IMR-90 (cell line): ENCODE measurements at regions not wholly inside any gene's neighbourhood (a gene's known extent, or its start where the extent isn't known, plus 50 kb on each side); places are given as distances from the start of the nearest gene placed in this dataset.

Experiments used
- ATAC-seq: fragments of 200-7000 bp; cut with Tn5 transposase; 2 replicates; pipeline ENCODE4 v1.9.1; 2020; ENCODE audit warnings: low read depth, mild to moderate bottlenecking, moderate library complexity
- BruUV-seq: library from RNA; stranded (reverse); fragments of 400-500 nt; replicated peaks from 2 replicates; lab custom pipeline; 2021; lab: Mats Ljungman, UMichigan
- CTCF ChIA-PET: fragments of 300-600 bp; formaldehyde crosslinking; extraction: SDS; loops from one replicate; lab custom pipeline; 2021; ENCODE audit warnings: antibody characterized with exemption; lab: Yijun Ruan, JAX
- POLR2A ChIA-PET: fragments of 300-600 bp; sonication (Branson Sonifier 250); formaldehyde crosslinking; loops from one replicate; lab custom pipeline; 2022; ENCODE audit warnings: antibody characterized with exemption; ENCODE audit not compliant: unreplicated experiment; lab: Charles Lee
- DNase-seq: peaks from one replicate; pipeline ENCODE4 v3.0.0; 2013
- H2AFZ ChIP-seq: replicated peaks from 2 replicates; pipeline ENCODE3; 2013; ENCODE audit warnings: low read length, mild to moderate bottlenecking; ENCODE audit not compliant: poor library complexity
- H2AK5ac ChIP-seq: 2 replicates; pipeline ENCODE4 v1.6.1; 2013; ENCODE audit warnings: low read depth, low read length, inconsistent platforms
- H2AK9ac ChIP-seq: replicated peaks from 2 replicates; pipeline ENCODE3; 2013; ENCODE audit warnings: mild to moderate bottlenecking, low read depth, low read length, moderate library complexity; ENCODE audit not compliant: poor library complexity
- H2BK120ac ChIP-seq: 2 replicates; pipeline ENCODE4 v1.6.1; 2013; ENCODE audit warnings: low read depth, low read length, inconsistent platforms
- H2BK15ac ChIP-seq: 3 replicates; pipeline ENCODE4 v1.6.1; 2013; ENCODE audit warnings: low read depth, low read length, inconsistent platforms
- H2BK20ac ChIP-seq: 2 replicates; pipeline ENCODE4 v1.6.1; 2013; ENCODE audit warnings: low read depth, mild to moderate bottlenecking, inconsistent platforms, low read length, moderate library complexity
- H2BK5ac ChIP-seq: 2 replicates; pipeline ENCODE4 v1.6.1; 2013; ENCODE audit warnings: mild to moderate bottlenecking, low read depth, low read length, inconsistent platforms; ENCODE audit not compliant: poor library complexity, severe bottlenecking
- H3K14ac ChIP-seq: replicated peaks from 2 replicates; pipeline ENCODE4 v1.6.1; 2013; ENCODE audit warnings: low read depth, low read length, inconsistent platforms
- H3K18ac ChIP-seq: 2 replicates; pipeline ENCODE4 v1.6.1; 2013; ENCODE audit warnings: low read depth, low read length, control low read depth
- H3K23ac ChIP-seq: 2 replicates; pipeline ENCODE4 v1.6.1; 2013; ENCODE audit warnings: low read depth, low read length, inconsistent platforms
- H3K27ac ChIP-seq: 2 replicates; pipeline ENCODE4 v1.5.1; 2013; ENCODE audit warnings: mild to moderate bottlenecking, control low read depth, low read length; ENCODE audit not compliant: insufficient read depth
- H3K27me3 ChIP-seq: 2 replicates; pipeline ENCODE4 v1.6.1; 2013; ENCODE audit warnings: low read length; ENCODE audit not compliant: control insufficient read depth, insufficient read depth
- H3K36me3 ChIP-seq: 2 replicates; pipeline ENCODE4 v1.6.1; 2013; ENCODE audit warnings: low read length, mixed read lengths; ENCODE audit not compliant: control insufficient read depth, insufficient read depth
- H3K4ac ChIP-seq: 2 replicates; pipeline ENCODE4 v1.6.1; 2013; ENCODE audit warnings: low read depth, low read length, inconsistent platforms
- H3K4me1 ChIP-seq: 2 replicates; pipeline ENCODE4 v1.6.1; 2013; ENCODE audit warnings: low read length, mixed read lengths; ENCODE audit not compliant: control insufficient read depth, insufficient read depth
- H3K4me2 ChIP-seq: 2 replicates; pipeline ENCODE4 v1.6.1; 2013; ENCODE audit warnings: low read depth, mild to moderate bottlenecking, control low read depth, low read length, moderate library complexity
- H3K4me3 ChIP-seq: 2 replicates; pipeline ENCODE4 v1.5.1; 2013; ENCODE audit warnings: low read depth, mild to moderate bottlenecking, control low read depth, low read length, moderate library complexity; ENCODE audit not compliant: insufficient read depth
- H3K56ac ChIP-seq: 2 replicates; pipeline ENCODE4 v1.6.1; 2013; ENCODE audit warnings: low read length, inconsistent platforms; ENCODE audit not compliant: insufficient read depth; ENCODE audit errors: extremely low read depth
- H3K79me1 ChIP-seq, 2 experiments: 2 replicates each; pipeline ENCODE4 v1.6.1; 2013; ENCODE audit warnings: low read length in 2 of 2, inconsistent platforms in 1 of 2, low read depth in 1 of 2
- H3K9ac ChIP-seq: 2 replicates; pipeline ENCODE4 v1.6.1; 2013; ENCODE audit warnings: low read depth, low read length, control low read depth
- H3K9me1 ChIP-seq: 2 replicates; pipeline ENCODE4 v1.6.1; 2013; ENCODE audit warnings: low read length, inconsistent platforms; ENCODE audit not compliant: insufficient read depth
- H3K9me3 ChIP-seq: 2 replicates; pipeline ENCODE4 v1.6.1; 2013; ENCODE audit warnings: low read length; ENCODE audit not compliant: control insufficient read depth, insufficient read depth
- H4K20me1 ChIP-seq: 2 replicates; pipeline ENCODE4 v1.6.1; 2013; ENCODE audit warnings: low read length, inconsistent platforms; ENCODE audit not compliant: insufficient read depth
- H4K5ac ChIP-seq: 2 replicates; pipeline ENCODE4 v1.6.1; 2013; ENCODE audit warnings: mild to moderate bottlenecking, low read depth, low read length, control low read depth
- H4K8ac ChIP-seq, 2 experiments: 2 replicates each; pipeline ENCODE4 v1.6.1; 2013; ENCODE audit warnings: low read depth in 2 of 2, low read length in 2 of 2, control low read depth in 1 of 2, inconsistent platforms in 1 of 2
- H4K91ac ChIP-seq: 2 replicates; pipeline ENCODE4 v1.6.1; 2013; ENCODE audit warnings: low read depth, low read length, inconsistent platforms; ENCODE audit not compliant: insufficient read depth
- BHLHE40 ChIP-seq: fragments of 150-350 bp; IDR thresholded peaks from 2 replicates; pipeline ENCODE4 v1.6.1; 2016; ENCODE audit warnings: mild to moderate bottlenecking, low read depth, low read length
- CHD1 ChIP-seq: IDR thresholded peaks from 2 replicates; pipeline ENCODE4 v1.6.1; 2012; ENCODE audit warnings: low read depth, low read length, improper control_type of control experiment
- MAZ ChIP-seq: IDR thresholded peaks from 2 replicates; pipeline ENCODE4 v1.6.1; 2012; ENCODE audit warnings: low read depth, mild to moderate bottlenecking, low read length, improper control_type of control experiment, moderate library complexity, borderline replicate concordance
- MXI1 ChIP-seq: IDR thresholded peaks from 2 replicates; pipeline ENCODE4 v1.6.1; 2012; ENCODE audit warnings: low read depth, mild to moderate bottlenecking, low read length, moderate library complexity, borderline replicate concordance
- RCOR1 ChIP-seq: IDR thresholded peaks from 2 replicates; pipeline ENCODE4 v1.6.1; 2012; ENCODE audit warnings: mild to moderate bottlenecking, low read length, improper control_type of control experiment; ENCODE audit not compliant: insufficient replicate concordance
- RFX5 ChIP-seq: IDR thresholded peaks from 2 replicates; pipeline ENCODE4 v1.8.0; 2012; ENCODE audit warnings: low read depth, mild to moderate bottlenecking, low read length, moderate library complexity
- SMC3 ChIP-seq: fragments of 150-350 bp; IDR thresholded peaks from 2 replicates; pipeline ENCODE4 v1.6.1; 2016; ENCODE audit warnings: low read depth, mild to moderate bottlenecking, antibody characterized with exemption, low read length, moderate library complexity
- USF2 ChIP-seq: fragments of 150-350 bp; IDR thresholded peaks from 2 replicates; pipeline ENCODE4 v1.6.1; 2017; ENCODE audit warnings: mild to moderate bottlenecking, antibody characterized with exemption, low read length, low read depth
- WGBS, 2 experiments: methylation state at CpG; one replicate each; pipeline versions ENCODE4 v1.1.5 to v1.1.7; 2013; ENCODE audit warnings: missing lambda C conversion rate in 2 of 2; ENCODE audit not compliant: insufficient read length in 1 of 2; ENCODE audit errors: extremely low coverage in 2 of 2; 5-methylcytosine and 5-hydroxymethylcytosine counted together
- dilution Hi-C: fragments of 300-500 bp; cut with HindIII; formaldehyde crosslinking; loops from one replicate; pipeline ENCODE4 v1.14.3; 2018; ENCODE audit warnings: low sequenced_read_pairs; ENCODE audit not compliant: unreplicated experiment
- in situ Hi-C: fragments of 300-500 bp; cut with MboI; formaldehyde crosslinking; loops from 3 replicates; pipeline ENCODE4 v1.14.3; 2019; ENCODE audit warnings: low sequenced_read_pairs, inconsistent platforms, mixed read lengths
- intact Hi-C: fragments of 100-400 bp; cut with micrococcal nuclease; formaldehyde crosslinking; loops from 2 replicates; pipeline ENCODE4 v1.10.0; 2022

GRCh38 chr21:16568244-16568643 lies 838.5 kb downstream of the USP25 start:
- no peak for ATAC-seq
- Histone ChIP-seq H4K20me1 (no peaks in the 10 kb centered on the region), H3K4me1 (peaks cover 10% of the 10 kb centered on the region), H2AFZ (no peak overlapping the region), H3K23ac (no peak overlapping the region), H3K9ac (no peak overlapping the region), H2AK9ac (no peak overlapping the region), H4K5ac (no peak overlapping the region), H2BK5ac (no peak overlapping the region), H3K27ac (no peak overlapping the region), H2BK15ac (no peak overlapping the region), H3K9me3 (no peaks in the 10 kb centered on the region), H3K4ac (no peak overlapping the region), H4K91ac (no peak overlapping the region), H2AK5ac (no peak overlapping the region), H3K27me3 (no peaks in the 10 kb centered on the region), H3K79me1 (no peaks in the 10 kb centered on the region), H3K4me3 (no peak overlapping the region), H4K8ac (no peak overlapping the region), H3K14ac (no peak overlapping the region), H3K36me3 (no peaks in the 10 kb centered on the region), H2BK20ac (no peak overlapping the region), H3K4me2 (no peak overlapping the region), H3K56ac (no peak overlapping the region), H3K9me1 (no peaks in the 10 kb centered on the region; the same call in 1 of the 2 replicates), H2BK120ac (no peak overlapping the region), H3K18ac (no peak overlapping the region)
- no peak for DNase-seq
- intact Hi-C loops (no loop called here), dilution Hi-C loops (no loop called here), in situ Hi-C loops (loop anchor here (25.0 kb wide), 1 partner anchor 894 kb away; no protein-coding TSS in a partner anchor)
- POLR2A ChIA-PET = no interaction called here
- WGBS, 2 experiments = no CpG with 5 or more reads among the region's 1 CpG
- CTCF ChIA-PET = no interaction called here
- TF ChIP-seq RCOR1 (no peak), USF2 (no peak), MAZ (no peak), MXI1 (no peak), RFX5 (no peak), CHD1 (no peak), SMC3 (no peak), BHLHE40 (no peak)
- no TSS peak for BruUV-seq
